ENCODE measurements at regions not wholly inside any gene's neighbourhood (a gene's known extent, or its start where the extent isn't known, plus 50 kb on each side); places are given as distances from the start of the nearest gene placed in this dataset.

- no peaks in the 10 kb centered on the region for H3K4me1 ChIP-seq (ENCODE audit: insufficient read depth, low read length)
- H3K4me3 ChIP-seq (ENCODE audit: low read length): no peak overlapping the region
- DNase-seq (no peak), ATAC-seq (no peak)
- no peak overlapping the region for H3K27ac ChIP-seq (ENCODE audit: low read length)
- no peak overlapping the region for H2AFZ ChIP-seq (ENCODE audit: low read length)
- TF ChIP-seq EZH2phosphoT487 (IDR thresholded peaks at IDR 0.05; ENCODE audit: borderline replicate concordance, low read length) (no peak), EZH2 (IDR thresholded peaks at IDR 0.05; ENCODE audit: low read length, unreplicated experiment) (no peak), CTCF (conservative IDR thresholded peaks at IDR 0.05; ENCODE audit: low read depth, low read length) (no peak)
- ChIA-PET POLR2A (ENCODE audit: unreplicated experiment) (no interaction called here), CTCF (no interaction called here)
- no peaks in the 10 kb centered on the region for H3K79me2 ChIP-seq (ENCODE audit: low read length)
- H3K36me3 ChIP-seq (ENCODE audit: low read depth, low read length): no peaks in the 10 kb centered on the region
- no peak overlapping the region for H3K4me2 ChIP-seq (ENCODE audit: low read length)
- H3K27me3 ChIP-seq (ENCODE audit: low read length): peaks cover 12% of the 10 kb centered on the region; the same call in 1 of the 2 replicates
- BruUV-seq (replicated peaks): no TSS peak
- H3F3A ChIP-seq (ENCODE audit: low read length, unreplicated experiment): no peaks in the 10 kb centered on the region
- no peaks in the 10 kb centered on the region for H3K9me3 ChIP-seq (ENCODE audit: low read length)
- no peaks in the 10 kb centered on the region for H3K9me2 ChIP-seq (replicated peaks; ENCODE audit: low read length)
- intact Hi-C loops (cut with micrococcal nuclease): no loop called here
- H4K20me1 ChIP-seq (ENCODE audit: low read length): no peaks in the 10 kb centered on the region
- H3K9ac ChIP-seq (ENCODE audit: low read length): no peak overlapping the region
Observed at GRCh38 chr13:107035778-107036177, 467.8 kb upstream of the ARGLU1 start.

- no peak for TF ChIP-seq EZH2phosphoT487 (IDR thresholded peaks at IDR 0.05; ENCODE audit: borderline replicate concordance, low read length)
- TF ChIP-seq EZH2 (IDR thresholded peaks at IDR 0.05; ENCODE audit: low read length, unreplicated experiment): no peak
- TF ChIP-seq CTCF (conservative IDR thresholded peaks at IDR 0.05; ENCODE audit: low read depth, low read length): no peak
- no peak for ATAC-seq
- no peaks in the 10 kb centered on the region for H4K20me1 ChIP-seq (ENCODE audit: low read length)
- intact Hi-C loops (cut with micrococcal nuclease): no loop called here
- POLR2A ChIA-PET (ENCODE audit: unreplicated experiment): no interaction called here
- H3K4me3 ChIP-seq (ENCODE audit: low read length): no peak overlapping the region
- no peak overlapping the region for H2AFZ ChIP-seq (ENCODE audit: low read length)
- CTCF ChIA-PET: no interaction called here
- H3K9me2 ChIP-seq (replicated peaks; ENCODE audit: low read length): no peaks in the 10 kb centered on the region
- H3K79me2 ChIP-seq (ENCODE audit: low read length): no peaks in the 10 kb centered on the region
- peaks cover 17% of the 10 kb centered on the region; the same call in 1 of the 2 replicates for H3K27me3 ChIP-seq (ENCODE audit: low read length)
- BruUV-seq (replicated peaks): no TSS peak
- no peak overlapping the region for H3K4me2 ChIP-seq (ENCODE audit: low read length)
- H3K36me3 ChIP-seq (ENCODE audit: low read depth, low read length): no peaks in the 10 kb centered on the region
- no peak overlapping the region for H3K27ac ChIP-seq (ENCODE audit: low read length)
- DNase-seq: no peak
- no peaks in the 10 kb centered on the region for H3F3A ChIP-seq (ENCODE audit: low read length, unreplicated experiment)
- H3K9me3 ChIP-seq (ENCODE audit: low read length): no peaks in the 10 kb centered on the region
- H3K4me1 ChIP-seq (ENCODE audit: insufficient read depth, low read length): no peaks in the 10 kb centered on the region
- no peak overlapping the region for H3K9ac ChIP-seq (ENCODE audit: low read length)
Observed at GRCh38 chr13:107035186-107035585, 467.2 kb upstream of the ARGLU1 start.

GRCh38 chr13:107034236-107034872 is 466.4 kb upstream of the ARGLU1 start:
- Histone ChIP-seq H3K4me2 (ENCODE audit: low read length) (no peak overlapping the region), H3K4me3 (ENCODE audit: low read length) (no peak overlapping the region), H3K27ac (ENCODE audit: low read length) (no peak overlapping the region), H3K27me3 (ENCODE audit: low read length) (peaks cover 24% of the 10 kb centered on the region), H3K79me2 (ENCODE audit: low read length) (no peaks in the 10 kb centered on the region), H3K9ac (ENCODE audit: low read length) (no peak overlapping the region), H3K36me3 (ENCODE audit: low read depth, low read length) (no peaks in the 10 kb centered on the region), H3K9me2 (replicated peaks; ENCODE audit: low read length) (no peaks in the 10 kb centered on the region), H3K9me3 (ENCODE audit: low read length) (no peaks in the 10 kb centered on the region), H2AFZ (ENCODE audit: low read length) (no peak overlapping the region), H3K4me1 (ENCODE audit: insufficient read depth, low read length) (no peaks in the 10 kb centered on the region), H3F3A (ENCODE audit: low read length, unreplicated experiment) (no peaks in the 10 kb centered on the region), H4K20me1 (ENCODE audit: low read length) (no peaks in the 10 kb centered on the region)
- CTCF ChIA-PET: no interaction called here
- ATAC-seq (no peak), DNase-seq (no peak)
- no peak for TF ChIP-seq EZH2 (IDR thresholded peaks at IDR 0.05; ENCODE audit: low read length, unreplicated experiment)
- TF ChIP-seq CTCF (conservative IDR thresholded peaks at IDR 0.05; ENCODE audit: low read depth, low read length): no peak
- POLR2A ChIA-PET (ENCODE audit: unreplicated experiment): no interaction called here
- intact Hi-C loops (cut with micrococcal nuclease): no loop called here
- BruUV-seq (replicated peaks): no TSS peak

Measured in PC-3 (cell line).